Upper lobe of right lung (tissue), 1 donor: ENCODE measurements at regions not wholly inside any gene's neighbourhood (a gene's known extent, or its start where the extent isn't known, plus 50 kb on each side); places are given as distances from the start of the nearest gene placed in this dataset.

ENCODE experiments used
- ATAC-seq: fragments of 200-7000 bp; cut with Tn5 transposase; one replicate; pipeline ENCODE4 v1.9.1; 2020; ENCODE audit warnings: mild to moderate bottlenecking, moderate library complexity
- DNase-seq: peaks from one replicate; pipeline ENCODE4 v3.0.0-alpha.2; 2020
- H3K27ac ChIP-seq: fragments of 200-600 bp; one replicate; pipeline ENCODE4 v1.8.0; 2022
- H3K27me3 ChIP-seq: fragments of 200-600 bp; one replicate; pipeline ENCODE4 v1.8.0; 2022; ENCODE audit warnings: mild to moderate bottlenecking
- H3K36me3 ChIP-seq: fragments of 200-600 bp; one replicate; pipeline ENCODE4 v1.8.0; 2022
- H3K4me1 ChIP-seq: fragments of 200-600 bp; one replicate; pipeline ENCODE4 v1.8.0; 2022
- H3K4me3 ChIP-seq: fragments of 200-600 bp; one replicate; pipeline ENCODE4 v1.8.0; 2022; ENCODE audit warnings: mild to moderate bottlenecking
- H3K9me3 ChIP-seq: fragments of 200-600 bp; one replicate; pipeline ENCODE4 v1.8.0; 2022
- intact Hi-C: fragments of 100-400 bp; cut with DNase I; formaldehyde crosslinking; loops from one replicate; pipeline ENCODE4 v1.11.0; 2022
- TF ChIP-seq, protein P1 (sequence below): fragments of 200-600 bp; IDR thresholded peaks from one replicate; pipeline ENCODE4 v1.8.0; 2022; ENCODE audit warnings: antibody characterized with exemption
- donor health status: DM: no; HTN: yes; CAD: no; lungs with severe emphysema.

DNA sequence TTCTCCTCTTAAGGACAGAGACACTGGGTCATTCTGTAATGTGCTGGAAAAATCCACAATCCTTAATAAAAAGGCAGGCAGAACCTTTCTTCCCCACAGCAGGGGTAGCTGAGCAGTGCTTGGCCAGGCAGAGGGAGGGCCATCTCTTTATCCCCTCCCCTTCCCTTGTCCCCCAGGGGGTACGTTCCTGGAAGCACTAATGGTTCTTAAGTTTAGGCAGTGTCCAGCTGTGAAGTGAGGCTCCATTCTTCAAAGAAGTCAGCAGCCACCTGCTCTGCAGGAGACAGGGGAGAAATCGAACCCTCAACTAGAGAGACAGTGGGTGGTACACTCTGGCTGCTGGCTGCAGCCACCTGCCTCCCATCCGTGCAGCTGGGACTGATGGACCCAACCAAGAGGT lies 533.9 kb upstream of the CDH11 start:
- intact Hi-C loops = no loop called here
- no peak for ATAC-seq
- H3K27ac ChIP-seq = no peak overlapping the region
- H3K4me3 ChIP-seq = no peak overlapping the region
- H3K9me3 ChIP-seq = no peaks in the 10 kb centered on the region
- TF ChIP-seq, protein P1, sequence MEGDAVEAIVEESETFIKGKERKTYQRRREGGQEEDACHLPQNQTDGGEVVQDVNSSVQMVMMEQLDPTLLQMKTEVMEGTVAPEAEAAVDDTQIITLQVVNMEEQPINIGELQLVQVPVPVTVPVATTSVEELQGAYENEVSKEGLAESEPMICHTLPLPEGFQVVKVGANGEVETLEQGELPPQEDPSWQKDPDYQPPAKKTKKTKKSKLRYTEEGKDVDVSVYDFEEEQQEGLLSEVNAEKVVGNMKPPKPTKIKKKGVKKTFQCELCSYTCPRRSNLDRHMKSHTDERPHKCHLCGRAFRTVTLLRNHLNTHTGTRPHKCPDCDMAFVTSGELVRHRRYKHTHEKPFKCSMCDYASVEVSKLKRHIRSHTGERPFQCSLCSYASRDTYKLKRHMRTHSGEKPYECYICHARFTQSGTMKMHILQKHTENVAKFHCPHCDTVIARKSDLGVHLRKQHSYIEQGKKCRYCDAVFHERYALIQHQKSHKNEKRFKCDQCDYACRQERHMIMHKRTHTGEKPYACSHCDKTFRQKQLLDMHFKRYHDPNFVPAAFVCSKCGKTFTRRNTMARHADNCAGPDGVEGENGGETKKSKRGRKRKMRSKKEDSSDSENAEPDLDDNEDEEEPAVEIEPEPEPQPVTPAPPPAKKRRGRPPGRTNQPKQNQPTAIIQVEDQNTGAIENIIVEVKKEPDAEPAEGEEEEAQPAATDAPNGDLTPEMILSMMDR = no peak
- H3K27me3 ChIP-seq = no peaks in the 10 kb centered on the region
- H3K4me1 ChIP-seq = peaks cover 5% of the 10 kb centered on the region
- DNase-seq = no peak
- H3K36me3 ChIP-seq = no peaks in the 10 kb centered on the region

DNA sequence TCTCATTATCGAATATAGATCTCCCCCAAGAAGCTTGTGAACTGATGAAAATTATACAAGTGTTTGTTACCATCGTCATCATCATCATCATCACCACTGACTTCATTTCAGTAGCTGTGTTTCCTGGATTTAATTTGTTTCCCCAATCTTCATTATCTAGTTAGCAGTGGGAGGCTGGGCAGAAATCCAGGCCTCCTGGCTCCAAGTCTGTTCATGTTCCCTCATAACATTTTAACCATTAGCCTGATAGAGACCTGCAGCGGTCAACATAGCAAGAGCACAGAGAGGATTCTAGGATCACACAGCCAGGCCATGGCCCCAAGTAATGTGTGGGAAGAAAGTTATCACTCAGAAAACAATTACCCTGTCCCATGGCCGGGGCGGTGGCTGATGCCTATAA lies 526.2 kb upstream of the CDH11 start:
- Histone ChIP-seq H3K9me3 (no peaks in the 10 kb centered on the region), H3K27me3 (no peaks in the 10 kb centered on the region), H3K4me1 (no peaks in the 10 kb centered on the region), H3K4me3 (no peak overlapping the region), H3K36me3 (no peaks in the 10 kb centered on the region), H3K27ac (no peak overlapping the region)
- intact Hi-C loops = no loop called here
- TF ChIP-seq, protein P1 = no peak
- ATAC-seq (no peak), DNase-seq (no peak)

GRCh38 chr16:65644821-65645220 lies 523.0 kb upstream of the CDH11 start:
- intact Hi-C loops = no loop called here
- Histone ChIP-seq H3K27ac (no peak overlapping the region), H3K36me3 (no peaks in the 10 kb centered on the region), H3K4me3 (no peak overlapping the region), H3K4me1 (no peaks in the 10 kb centered on the region), H3K27me3 (no peaks in the 10 kb centered on the region), H3K9me3 (no peaks in the 10 kb centered on the region)
- TF ChIP-seq, protein P1 = no peak
- DNase-seq (no peak), ATAC-seq (no peak)

DNA sequence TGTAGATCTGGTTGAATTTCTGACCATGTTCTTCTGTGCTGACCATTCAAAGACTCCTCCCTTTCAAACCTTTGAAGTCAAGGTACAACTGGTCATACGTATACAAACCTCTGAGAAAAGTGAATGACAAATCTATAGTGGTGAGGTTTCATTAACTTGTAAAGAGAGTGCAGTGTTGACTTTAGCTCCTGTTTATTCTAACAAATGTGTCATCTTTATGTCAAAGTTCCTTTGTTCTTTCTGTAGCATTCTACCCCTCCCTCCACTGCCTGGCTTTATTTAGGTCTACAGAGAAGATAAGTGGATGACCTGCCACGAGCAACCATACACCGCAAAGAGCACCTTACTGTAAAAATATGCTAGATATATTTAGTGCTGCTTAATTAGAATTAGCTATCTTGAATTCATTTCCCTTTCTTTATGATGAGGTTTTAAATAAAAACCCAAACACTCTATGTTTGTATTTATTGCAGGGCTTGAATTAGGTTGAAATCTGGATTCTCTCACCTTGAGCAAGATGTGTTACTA lies 520.0 kb upstream of the CDH11 start:
- Histone ChIP-seq H3K27ac (no peak overlapping the region), H3K27me3 (no peaks in the 10 kb centered on the region), H3K36me3 (no peaks in the 10 kb centered on the region), H3K9me3 (no peaks in the 10 kb centered on the region), H3K4me3 (no peak overlapping the region), H3K4me1 (no peaks in the 10 kb centered on the region)
- TF ChIP-seq, protein P1 = no peak
- intact Hi-C loops = no loop called here
- no peak for ATAC-seq
- no peak for DNase-seq

DNA sequence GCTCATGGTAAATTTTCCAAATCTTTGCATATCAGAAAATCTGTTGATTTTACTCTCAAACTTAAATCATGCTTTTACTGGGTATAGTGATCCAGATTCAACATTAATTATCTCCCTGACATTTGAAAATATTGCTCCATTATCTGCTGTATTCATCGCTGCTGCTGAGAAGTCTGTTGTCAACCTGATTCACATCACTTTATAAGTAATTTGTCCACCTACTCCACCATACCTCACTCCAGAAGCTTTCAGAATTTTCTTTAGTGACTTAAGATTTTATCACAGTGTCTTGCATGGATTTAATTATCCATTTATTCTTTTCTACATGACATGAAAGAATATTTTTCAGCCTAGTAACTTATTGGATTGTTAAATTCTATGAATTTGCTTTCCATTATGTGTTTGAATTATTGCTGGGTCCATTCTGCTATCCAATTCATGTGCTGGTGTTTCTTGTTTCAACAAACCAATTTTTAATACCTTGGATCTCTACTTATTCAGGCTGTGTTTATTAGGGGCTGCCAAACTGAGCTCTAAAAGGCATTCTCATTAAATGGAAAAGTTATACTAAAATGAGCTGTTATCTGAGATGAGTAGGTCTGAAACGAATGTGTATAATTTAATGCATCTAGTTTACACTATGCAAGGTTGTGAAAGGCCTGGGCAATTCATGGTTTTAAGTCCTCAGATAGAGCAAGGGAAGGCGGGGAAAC lies 519.3 kb upstream of the CDH11 start:
- Histone ChIP-seq H3K27me3 (no peaks in the 10 kb centered on the region), H3K36me3 (no peaks in the 10 kb centered on the region), H3K27ac (no peak overlapping the region), H3K9me3 (no peaks in the 10 kb centered on the region), H3K4me1 (no peaks in the 10 kb centered on the region), H3K4me3 (no peak overlapping the region)
- intact Hi-C loops = no loop called here
- no peak for ATAC-seq
- TF ChIP-seq, protein P1 = no peak
- DNase-seq = no peak
